Ishikawa (cell line): ENCODE measurements at regions not wholly inside any gene's neighbourhood (a gene's known extent, or its start where the extent isn't known, plus 50 kb on each side); places are given as distances from the start of the nearest gene placed in this dataset.

Experiments
- CEBPB ChIP-seq: IDR thresholded peaks from 2 replicates; pipeline ENCODE4 v1.6.1; 2012
- CREB1 ChIP-seq: IDR thresholded peaks from 2 replicates; pipeline ENCODE4 v1.6.1; 2012; ENCODE audit warnings: low read depth
- EGR1 ChIP-seq: IDR thresholded peaks from 2 replicates; pipeline ENCODE4 v1.6.1; 2012
- EP300 ChIP-seq: IDR thresholded peaks from 2 replicates; pipeline ENCODE4 v1.6.1; 2012; ENCODE audit warnings: borderline replicate concordance
- FOXM1 ChIP-seq: IDR thresholded peaks from 2 replicates; pipeline ENCODE4 v1.6.1; 2012; ENCODE audit warnings: low read depth, borderline replicate concordance
- MAX ChIP-seq: IDR thresholded peaks from 2 replicates; pipeline ENCODE4 v1.6.1; 2012
- NFIC ChIP-seq: IDR thresholded peaks from 2 replicates; pipeline ENCODE4 v1.6.1; 2012
- RAD21 ChIP-seq: IDR thresholded peaks from 2 replicates; pipeline ENCODE4 v1.6.1; 2012; ENCODE audit warnings: low read depth
- REST ChIP-seq: IDR thresholded peaks from 2 replicates; pipeline ENCODE4 v1.6.1; 2012; ENCODE audit warnings: low read depth, mild to moderate bottlenecking
- TAF1 ChIP-seq: IDR thresholded peaks from 2 replicates; pipeline ENCODE4 v1.6.1; 2012; ENCODE audit warnings: low read depth, mild to moderate bottlenecking
- TCF12 ChIP-seq: IDR thresholded peaks from 2 replicates; pipeline ENCODE4 v1.6.1; 2012; ENCODE audit warnings: low read depth
- TEAD4 ChIP-seq: IDR thresholded peaks from 2 replicates; pipeline ENCODE4 v1.6.1; 2012
- USF1 ChIP-seq: IDR thresholded peaks from 2 replicates; pipeline ENCODE4 v1.6.1; 2012
- YY1 ChIP-seq: IDR thresholded peaks from 2 replicates; pipeline ENCODE4 v1.6.1; 2012; ENCODE audit warnings: low read depth
- ZBTB7A ChIP-seq: IDR thresholded peaks from 2 replicates; pipeline ENCODE4 v1.6.1; 2012; ENCODE audit warnings: low read depth

GRCh38 chr1:47696737-47697441 lies 259.0 kb downstream of the FOXD2 start:
- TF ChIP-seq FOXM1 (no peak), REST (no peak)

- no peak for TF ChIP-seq EGR1
- no peak for TF ChIP-seq FOXM1
- no peak for TF ChIP-seq ZBTB7A
- no peak for TF ChIP-seq MAX
- TF ChIP-seq TCF12, result no peak
- TF ChIP-seq TEAD4, result no peak
- no peak for TF ChIP-seq CREB1
- TF ChIP-seq TAF1, result no peak
- TF ChIP-seq EP300, result no peak
- no peak for TF ChIP-seq REST
- TF ChIP-seq CEBPB, result no peak
- no peak for TF ChIP-seq USF1
- no peak for TF ChIP-seq RAD21
- TF ChIP-seq YY1, result no peak
Observed at GRCh38 chr1:47697616-47698335, 259.9 kb downstream of the FOXD2 start.

GRCh38 chr1:47699492-47700235 lies 261.8 kb downstream of the FOXD2 start:
- no peak for TF ChIP-seq EGR1
- TF ChIP-seq RAD21, result no peak
- no peak for TF ChIP-seq TCF12
- TF ChIP-seq MAX, result no peak
- no peak for TF ChIP-seq ZBTB7A

GRCh38 chr1:47701283-47701682 lies 263.4 kb downstream of the FOXD2 start:
- TF ChIP-seq ZBTB7A (no peak), MAX (no peak), CEBPB (no peak), TEAD4 (no peak), EGR1 (no peak), TAF1 (no peak), RAD21 (no peak), NFIC (no peak), TCF12 (no peak), EP300 (no peak), USF1 (no peak), FOXM1 (no peak), YY1 (no peak), CREB1 (no peak), REST (no peak)
